ENCODE measurements at regions not wholly inside any gene's neighbourhood (a gene's known extent, or its start where the extent isn't known, plus 50 kb on each side); places are given as distances from the start of the nearest gene placed in this dataset.

GRCh38 chr5:61991866-61992265 is 314.1 kb upstream of the KIF2A start:
- TF ChIP-seq CTCF (IDR thresholded peaks at IDR 0.05; ENCODE audit: low read length), result no peak
- no peak for TF ChIP-seq EZH2phosphoT487 (IDR thresholded peaks at IDR 0.05; ENCODE audit: low read length)
